Caco-2 (cell line): ENCODE measurements at regions not wholly inside any gene's neighbourhood (a gene's known extent, or its start where the extent isn't known, plus 50 kb on each side); places are given as distances from the start of the nearest gene placed in this dataset.
A peak's percentile ranks its signal among the peaks of the same experiment; 100 is the strongest.

Experiments
- BruUV-seq: library from RNA; stranded (reverse); fragments of 400-500 nt; replicated peaks from 2 replicates; lab custom pipeline; 2021; lab: Mats Ljungman, UMichigan
- CTCF ChIA-PET: fragments of 300-600 bp; sonication (Branson Sonifier 250); formaldehyde crosslinking; loops from one replicate; lab custom pipeline; 2022; ENCODE audit warnings: antibody characterized with exemption; lab: Charles Lee
- POLR2A ChIA-PET: fragments of 300-600 bp; sonication (Branson Sonifier 250); formaldehyde crosslinking; loops from one replicate; lab custom pipeline; 2022; ENCODE audit warnings: antibody characterized with exemption; lab: Charles Lee
- DNase-seq, 2 experiments: peaks; one replicate each; pipeline versions ENCODE4 v3.0.0 to v3.0.0-alpha.2; 2020 to 2022
- H3K27me3 ChIP-seq: replicated peaks from 2 replicates; pipeline ENCODE4 v1.6.0; 2011; ENCODE audit warnings: low read length; ENCODE audit not compliant: control insufficient read depth, insufficient read depth
- H3K36me3 ChIP-seq: 2 replicates; pipeline ENCODE4 v1.5.1; 2011; ENCODE audit warnings: low read length; ENCODE audit not compliant: control insufficient read depth, insufficient read depth
- H3K4me1 ChIP-seq: fragments of 250-450 bp; sonication (Bioruptor Pico); 2 replicates; pipeline ENCODE4 v1.5.1; 2020; ENCODE audit warnings: mild to moderate bottlenecking
- H3K4me3 ChIP-seq: 2 replicates; pipeline ENCODE4 v1.5.1; 2011; ENCODE audit warnings: low read depth, mild to moderate bottlenecking, control low read depth, low read length
- H3K9me3 ChIP-seq: fragments of 250-450 bp; sonication (Bioruptor Pico); 2 replicates; pipeline ENCODE4 v1.5.1; 2020; ENCODE audit warnings: mild to moderate bottlenecking, moderate library complexity
- H3K27ac Mint-ChIP-seq: one replicate; pipeline ENCODE4 v1.8.0; 2022; ENCODE audit warnings: mixed read lengths; ENCODE audit not compliant: unreplicated experiment
- H3K27me3 Mint-ChIP-seq: one replicate; pipeline ENCODE4 v1.8.0; 2022; ENCODE audit warnings: mixed read lengths; ENCODE audit not compliant: insufficient read depth, unreplicated experiment
- H3K36me3 Mint-ChIP-seq: one replicate; pipeline ENCODE4 v1.8.0; 2022; ENCODE audit warnings: mild to moderate bottlenecking, mixed read lengths; ENCODE audit not compliant: insufficient read depth, unreplicated experiment
- H3K4me1 Mint-ChIP-seq: one replicate; pipeline ENCODE4 v1.8.0; 2022; ENCODE audit warnings: low read depth, mixed read lengths; ENCODE audit not compliant: unreplicated experiment
- H3K4me3 Mint-ChIP-seq: one replicate; pipeline ENCODE4 v1.8.0; 2022; ENCODE audit warnings: mild to moderate bottlenecking, moderate library complexity, mixed read lengths; ENCODE audit not compliant: unreplicated experiment
- H3K9me3 Mint-ChIP-seq: one replicate; pipeline ENCODE4 v1.8.0; 2022; ENCODE audit warnings: mixed read lengths; ENCODE audit not compliant: unreplicated experiment
- intact Hi-C: fragments of 100-400 bp; cut with micrococcal nuclease; formaldehyde crosslinking; loops from one replicate; pipeline ENCODE4 v1.10.0; 2022; ENCODE audit not compliant: unreplicated experiment
- TF ChIP-seq, protein P1 (sequence below), 2 experiments: fragments of 200-600 bp in 1 of 2; IDR thresholded peaks; 1 replicate in 1 of 2; 2 replicates in 1 of 2; pipeline versions ENCODE4 v1.5.1 to v1.8.0; 2011 to 2022; ENCODE audit warnings: antibody characterized with exemption in 1 of 2, control low read depth in 1 of 2, inconsistent platforms in 1 of 2, low read depth in 1 of 2, low read length in 1 of 2, mild to moderate bottlenecking in 1 of 2, moderate library complexity in 1 of 2; ENCODE audit not compliant: insufficient read depth in 1 of 2, severe bottlenecking in 1 of 2, unreplicated experiment in 1 of 2

DNA sequence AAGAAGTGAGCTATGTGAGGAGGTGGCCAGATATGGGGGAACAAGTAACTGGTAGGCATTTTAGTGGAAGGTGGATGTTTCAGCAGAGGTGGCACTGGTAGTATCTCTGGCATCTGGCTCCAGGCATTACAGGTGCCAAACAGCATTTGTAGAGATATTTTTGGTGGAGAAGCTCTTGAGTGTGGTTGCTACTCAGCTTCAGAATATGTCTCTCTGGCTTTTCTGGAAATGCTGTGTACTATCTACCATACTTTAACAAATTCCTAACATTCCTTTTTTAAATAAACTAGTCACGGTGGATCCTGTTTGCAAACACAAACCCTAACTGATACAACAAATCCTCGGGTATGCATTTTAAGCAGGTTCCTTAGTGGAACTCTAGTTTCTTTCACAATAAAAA is 128.0 kb downstream of the BARX2 start:
- Histone ChIP-seq H3K27me3 (no peaks in the 10 kb centered on the region), H3K36me3 (no peaks in the 10 kb centered on the region), H3K4me1 (peaks cover 29% of the 10 kb centered on the region), H3K4me3 (no peak overlapping the region), H3K9me3 (peaks cover 6% of the 10 kb centered on the region; the same call in 1 of the 2 replicates)
- ChIA-PET POLR2A (no interaction called here), CTCF (no interaction called here)
- Mint-ChIP-seq H3K9me3 (peaks cover 15% of the 10 kb centered on the region), H3K4me1 (peaks cover 31% of the 10 kb centered on the region), H3K27ac (peak overlapping the region; percentile 75), H3K27me3 (no peaks in the 10 kb centered on the region), H3K36me3 (no peaks in the 10 kb centered on the region), H3K4me3 (peak overlapping the region; percentile 10)
- TF ChIP-seq, protein P1, sequence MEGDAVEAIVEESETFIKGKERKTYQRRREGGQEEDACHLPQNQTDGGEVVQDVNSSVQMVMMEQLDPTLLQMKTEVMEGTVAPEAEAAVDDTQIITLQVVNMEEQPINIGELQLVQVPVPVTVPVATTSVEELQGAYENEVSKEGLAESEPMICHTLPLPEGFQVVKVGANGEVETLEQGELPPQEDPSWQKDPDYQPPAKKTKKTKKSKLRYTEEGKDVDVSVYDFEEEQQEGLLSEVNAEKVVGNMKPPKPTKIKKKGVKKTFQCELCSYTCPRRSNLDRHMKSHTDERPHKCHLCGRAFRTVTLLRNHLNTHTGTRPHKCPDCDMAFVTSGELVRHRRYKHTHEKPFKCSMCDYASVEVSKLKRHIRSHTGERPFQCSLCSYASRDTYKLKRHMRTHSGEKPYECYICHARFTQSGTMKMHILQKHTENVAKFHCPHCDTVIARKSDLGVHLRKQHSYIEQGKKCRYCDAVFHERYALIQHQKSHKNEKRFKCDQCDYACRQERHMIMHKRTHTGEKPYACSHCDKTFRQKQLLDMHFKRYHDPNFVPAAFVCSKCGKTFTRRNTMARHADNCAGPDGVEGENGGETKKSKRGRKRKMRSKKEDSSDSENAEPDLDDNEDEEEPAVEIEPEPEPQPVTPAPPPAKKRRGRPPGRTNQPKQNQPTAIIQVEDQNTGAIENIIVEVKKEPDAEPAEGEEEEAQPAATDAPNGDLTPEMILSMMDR (IDR thresholded peaks at IDR 0.05; ENCODE audit: insufficient read depth in 1 of 2, low read depth in 1 of 2, low read length in 1 of 2, severe bottlenecking in 1 of 2, unreplicated experiment in 1 of 2): no peak
- no peak for DNase-seq
- BruUV-seq: no TSS peak
- intact Hi-C loops: loop anchor here (2.0 kb wide), 2 partner anchors 43 to 77 kb away; no protein-coding TSS in a partner anchor

DNA sequence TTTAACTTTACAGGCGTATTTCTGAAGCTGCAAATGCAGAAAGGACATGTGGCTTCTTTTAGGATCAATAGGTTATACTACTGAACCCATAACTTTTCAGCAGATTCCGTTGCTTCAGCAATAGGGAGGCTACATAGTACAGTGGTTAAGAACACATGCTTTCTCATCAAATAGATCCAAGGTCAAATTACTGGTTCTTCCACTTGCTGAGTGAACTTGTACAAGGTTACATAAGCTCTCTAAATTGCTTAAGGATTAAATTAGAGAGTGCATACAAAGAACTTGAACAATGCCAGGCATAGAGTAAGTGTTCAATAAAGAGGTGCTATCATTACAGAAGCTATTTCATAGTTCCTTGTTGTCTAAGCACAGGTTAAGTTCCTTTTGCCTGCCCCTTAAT is 129.6 kb downstream of the BARX2 start:
- ChIA-PET CTCF (no interaction called here), POLR2A (no interaction called here)
- TF ChIP-seq, protein P1 (IDR thresholded peaks at IDR 0.05; ENCODE audit: insufficient read depth in 1 of 2, low read depth in 1 of 2, low read length in 1 of 2, severe bottlenecking in 1 of 2, unreplicated experiment in 1 of 2): no peak
- Histone ChIP-seq H3K4me1 (peaks cover 29% of the 10 kb centered on the region), H3K4me3 (no peak overlapping the region), H3K27me3 (no peaks in the 10 kb centered on the region), H3K36me3 (no peaks in the 10 kb centered on the region), H3K9me3 (peaks cover 6% of the 10 kb centered on the region; the same call in 1 of the 2 replicates)
- no TSS peak for BruUV-seq
- H3K4me3 Mint-ChIP-seq: no peak overlapping the region
- H3K36me3 Mint-ChIP-seq: no peaks in the 10 kb centered on the region
- H3K4me1 Mint-ChIP-seq: peaks cover 31% of the 10 kb centered on the region
- H3K27ac Mint-ChIP-seq: no peak overlapping the region
- H3K27me3 Mint-ChIP-seq: no peaks in the 10 kb centered on the region
- intact Hi-C loops: loop anchor here (2.0 kb wide), 1 partner anchor 44 kb away; no protein-coding TSS in a partner anchor
- peaks cover 15% of the 10 kb centered on the region for H3K9me3 Mint-ChIP-seq
- DNase-seq: no peak

DNA sequence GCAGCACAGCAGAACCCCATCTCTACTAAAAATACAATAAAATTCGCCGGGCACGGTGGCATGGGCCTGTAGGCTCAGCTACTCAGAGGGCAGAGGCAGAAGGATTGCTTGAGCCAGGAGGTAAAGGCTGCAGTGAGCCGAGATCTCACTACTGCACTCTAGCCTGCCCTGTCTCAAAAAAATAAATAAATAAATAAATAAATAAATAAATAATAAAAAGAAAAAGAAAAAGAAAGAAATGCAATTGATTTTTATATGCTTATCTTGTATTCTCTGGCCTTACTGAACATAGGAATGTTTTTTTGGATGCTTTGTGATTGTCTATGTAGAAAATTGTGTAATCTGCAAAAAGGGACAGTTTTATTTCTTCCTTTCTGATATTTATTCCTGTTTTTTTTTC is 132.5 kb downstream of the BARX2 start:
- peaks cover 7% of the 10 kb centered on the region for H3K9me3 Mint-ChIP-seq
- no peaks in the 10 kb centered on the region for H3K36me3 ChIP-seq
- no peaks in the 10 kb centered on the region for H3K36me3 Mint-ChIP-seq
- no peak overlapping the region for H3K4me3 ChIP-seq
- H3K27ac Mint-ChIP-seq: no peak overlapping the region
- BruUV-seq: no TSS peak
- H3K4me1 ChIP-seq: peaks cover 25% of the 10 kb centered on the region
- CTCF ChIA-PET: no interaction called here
- H3K27me3 Mint-ChIP-seq: peaks cover 7% of the 10 kb centered on the region
- intact Hi-C loops: no loop called here
- H3K4me3 Mint-ChIP-seq: no peak overlapping the region
- POLR2A ChIA-PET: no interaction called here
- DNase-seq: no peak
- peaks cover 26% of the 10 kb centered on the region for H3K4me1 Mint-ChIP-seq
- no peaks in the 10 kb centered on the region for H3K27me3 ChIP-seq
- TF ChIP-seq, protein P1 (IDR thresholded peaks at IDR 0.05; ENCODE audit: insufficient read depth in 1 of 2, low read depth in 1 of 2, low read length in 1 of 2, severe bottlenecking in 1 of 2, unreplicated experiment in 1 of 2): no peak
- no peaks in the 10 kb centered on the region for H3K9me3 ChIP-seq
